ENCODE measurements at regions not wholly inside any gene's neighbourhood (a gene's known extent, or its start where the extent isn't known, plus 50 kb on each side); places are given as distances from the start of the nearest gene placed in this dataset.
"Not testable (repeated sequence)": the region's sequence is repeated elsewhere in the genome, so short reads cannot be mapped to it uniquely, and the experiment has no call there.

DNA sequence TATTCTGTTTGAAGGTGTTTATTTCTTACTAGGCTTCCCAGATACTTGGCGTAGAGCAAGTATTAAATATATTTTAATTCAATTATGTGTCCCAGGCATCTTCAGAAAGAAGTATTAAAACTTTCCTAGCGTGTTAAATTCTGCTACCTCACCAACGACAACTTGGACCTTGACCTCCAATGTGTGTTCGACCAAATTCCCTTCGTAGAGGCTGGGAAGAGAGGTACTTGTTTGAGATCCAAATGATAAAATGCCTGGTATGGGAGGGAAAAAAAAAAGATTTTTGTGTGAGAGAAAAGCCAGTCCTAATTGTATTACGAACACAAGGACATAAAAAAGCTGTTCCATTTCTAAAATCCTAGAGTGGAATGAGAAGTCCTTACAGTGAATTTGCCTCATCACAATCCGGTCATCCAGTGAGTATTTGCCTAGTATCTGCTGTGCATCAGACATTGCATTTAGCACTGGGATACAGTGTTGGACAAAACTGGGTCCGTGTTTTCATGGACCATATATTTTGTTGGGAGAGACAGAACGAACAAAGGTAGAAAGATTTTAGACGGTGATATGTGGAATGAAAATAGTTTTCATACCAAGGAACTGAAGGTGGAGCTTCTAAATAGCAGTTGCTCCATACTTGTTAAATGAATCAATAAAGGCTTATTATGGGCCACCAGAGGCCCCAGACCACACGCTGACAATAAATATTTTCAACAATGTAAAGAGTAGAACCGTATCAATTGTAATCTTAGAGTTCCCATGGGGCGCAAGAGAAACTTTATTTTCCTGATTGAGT lies 103.1 kb downstream of the KIF4B start:
- DNase-seq: no peak

DNA sequence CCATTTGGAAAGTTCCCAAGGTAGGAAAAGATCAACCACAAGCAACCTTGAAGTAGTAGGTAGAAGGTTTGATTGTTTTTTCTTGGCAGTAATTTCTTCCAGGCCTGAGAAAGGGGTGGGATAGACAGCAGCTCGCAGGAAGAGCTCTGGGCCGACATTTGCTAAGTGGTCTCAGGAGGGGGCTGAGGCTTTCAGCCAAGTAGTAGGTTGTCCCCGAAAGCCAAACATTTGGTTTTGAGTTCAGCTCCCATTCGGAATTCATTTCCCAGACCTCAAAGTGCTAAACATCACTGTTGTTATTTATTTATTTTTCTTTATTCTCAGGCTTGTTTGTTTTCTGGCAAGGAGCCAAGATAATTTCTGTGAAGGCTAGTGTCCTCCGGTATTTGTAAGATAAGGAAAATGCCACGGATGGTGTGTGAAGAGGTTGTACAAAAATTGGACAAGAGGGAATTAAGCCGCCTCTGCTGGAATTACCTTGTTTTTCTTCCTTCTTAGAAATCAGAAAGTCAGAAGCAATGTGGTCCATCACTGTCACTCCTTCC lies 112.1 kb downstream of the KIF4B start:
- DNase-seq: no peak

DNA sequence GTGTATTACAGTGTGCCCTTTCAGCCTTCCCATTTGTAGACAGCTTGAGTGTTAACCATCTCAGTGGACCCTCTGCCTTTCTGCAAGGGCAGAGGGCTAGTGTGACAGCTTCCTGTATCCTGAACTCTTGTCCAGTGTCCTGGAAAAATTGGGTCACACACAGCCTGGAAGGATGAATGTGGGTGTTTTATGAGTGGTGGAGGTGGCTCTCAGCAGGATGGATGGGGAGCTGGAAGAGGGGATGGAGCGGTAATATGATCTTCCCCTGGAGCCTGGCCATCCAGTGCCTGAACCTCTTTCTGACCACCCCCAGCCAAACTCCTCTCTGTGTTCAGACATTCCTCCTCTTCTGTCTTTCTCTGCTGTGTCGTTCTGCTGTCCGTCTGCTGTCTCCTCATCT lies 113.0 kb downstream of the KIF4B start:
- DNase-seq: no peak

DNA sequence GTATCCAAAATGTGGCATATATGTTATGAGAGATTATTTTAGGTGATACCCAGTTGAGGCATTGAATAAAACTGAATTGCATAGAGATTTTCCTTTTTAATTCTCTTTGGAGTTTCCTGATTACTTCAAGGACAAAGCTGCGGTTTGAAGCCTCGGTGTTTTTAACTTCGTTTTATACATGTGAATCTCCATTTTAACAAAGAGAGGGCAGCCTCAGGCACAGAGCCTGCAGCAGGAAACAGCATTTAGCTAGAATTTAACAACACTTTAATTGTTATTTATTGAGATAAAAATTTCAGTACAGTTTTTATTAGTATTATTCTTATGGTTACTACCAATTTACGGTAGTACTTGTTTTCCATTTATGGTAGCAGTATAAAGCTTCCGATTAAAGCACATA lies 114.0 kb downstream of the KIF4B start:
- no peak for DNase-seq

DNA sequence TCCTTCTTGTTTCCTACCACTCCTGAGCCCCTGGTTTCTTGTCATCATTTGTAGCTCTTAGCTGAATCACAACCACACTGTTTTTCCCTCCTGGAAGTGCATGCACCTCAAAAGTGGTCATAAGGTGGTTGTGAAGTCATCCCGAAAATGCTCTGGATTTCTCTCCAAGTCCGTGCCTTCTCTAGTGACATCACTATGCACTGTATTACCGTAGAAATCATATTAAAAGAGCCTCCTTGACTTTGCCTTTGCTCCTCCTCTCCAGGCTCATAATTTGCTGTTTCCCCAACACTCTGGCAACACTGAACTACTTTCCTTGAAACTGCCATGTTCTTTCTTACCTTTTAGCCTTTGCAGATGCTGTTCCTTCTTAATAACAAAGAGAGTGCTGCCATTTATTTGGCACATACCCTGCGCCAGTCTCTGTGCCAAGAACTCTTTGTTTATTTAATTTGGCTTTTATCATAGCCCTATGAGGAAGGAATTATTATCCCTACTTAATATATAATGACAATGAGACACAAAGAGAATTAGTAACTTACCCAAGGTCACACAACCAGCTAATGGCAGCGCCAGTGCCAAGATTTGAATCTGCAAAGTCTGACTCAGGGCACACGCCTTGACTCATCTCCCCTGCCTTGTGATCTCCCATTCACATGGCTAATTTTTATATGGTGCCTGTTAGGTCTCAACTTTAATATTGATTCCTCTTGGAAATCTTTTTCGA lies 115.4 kb downstream of the KIF4B start:
- peak; percentile 74 for DNase-seq

DNA sequence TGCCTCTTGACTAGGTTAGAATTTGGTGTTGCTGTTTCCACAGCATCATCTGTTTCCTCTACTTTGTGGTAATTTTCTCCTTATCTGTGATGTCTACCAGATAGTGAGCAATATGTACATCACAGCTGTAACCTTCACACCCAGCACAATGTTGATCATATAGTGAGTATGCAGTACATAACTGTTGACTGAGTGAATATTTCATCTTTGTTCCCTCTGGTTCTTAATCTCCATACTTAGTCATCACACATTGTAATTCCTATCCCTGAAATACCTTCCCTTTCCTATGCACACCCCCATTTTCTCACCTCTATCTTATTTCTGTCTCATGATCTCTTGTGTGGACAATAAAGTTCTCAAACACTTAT lies 115.9 kb downstream of the KIF4B start:
- DNase-seq: peak; percentile 57

DNA sequence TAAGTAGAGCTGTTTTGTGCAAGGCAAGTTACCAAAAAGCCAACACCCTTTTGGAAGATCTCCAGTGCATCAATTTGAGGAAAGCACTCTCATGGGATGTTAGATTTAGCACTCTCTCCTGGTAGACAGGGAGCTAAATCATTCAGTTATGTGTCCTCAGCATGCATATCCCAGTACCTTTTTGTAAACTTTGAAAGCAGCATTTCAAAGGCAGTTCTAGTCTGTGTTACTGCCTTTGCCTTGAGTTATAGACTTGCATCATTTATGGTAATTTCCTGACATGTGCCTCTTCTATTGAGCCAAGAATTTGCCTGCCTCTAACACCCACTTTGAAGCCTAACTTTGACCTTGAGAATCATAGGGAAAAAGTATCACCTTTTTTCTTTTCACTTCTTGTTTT lies 120.6 kb downstream of the KIF4B start:
- DNase-seq: no peak

DNA sequence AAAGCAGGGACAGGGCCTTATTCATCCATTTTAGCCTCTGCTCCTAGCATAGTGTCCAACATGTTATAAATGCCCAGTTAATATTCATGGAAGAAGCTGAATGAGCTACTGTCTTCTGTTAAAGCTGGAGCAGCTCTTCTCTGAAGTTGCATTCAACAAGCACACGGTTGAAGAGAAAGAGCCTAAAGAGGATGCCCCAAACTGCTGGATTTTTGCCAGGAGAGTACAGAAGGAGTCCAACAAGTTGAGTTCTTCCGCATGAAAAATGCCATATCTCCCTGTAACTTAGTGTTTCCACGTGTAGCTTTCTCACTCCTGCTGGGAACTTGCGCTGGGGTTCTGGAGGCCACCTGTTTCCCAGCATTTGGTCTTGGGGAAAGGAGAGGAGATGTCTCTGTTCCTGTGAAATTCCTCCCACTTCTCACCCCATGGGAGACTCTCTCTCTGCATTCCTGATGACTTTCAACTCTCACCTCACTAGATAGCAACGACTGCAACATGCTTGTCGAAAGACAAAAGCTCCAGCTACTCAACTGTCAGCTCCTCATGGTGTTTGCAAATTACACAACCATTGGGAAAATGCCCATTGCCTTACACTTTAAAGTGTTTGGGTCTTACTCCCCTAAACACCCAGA lies 122.8 kb downstream of the KIF4B start:
- no peak for DNase-seq

DNA sequence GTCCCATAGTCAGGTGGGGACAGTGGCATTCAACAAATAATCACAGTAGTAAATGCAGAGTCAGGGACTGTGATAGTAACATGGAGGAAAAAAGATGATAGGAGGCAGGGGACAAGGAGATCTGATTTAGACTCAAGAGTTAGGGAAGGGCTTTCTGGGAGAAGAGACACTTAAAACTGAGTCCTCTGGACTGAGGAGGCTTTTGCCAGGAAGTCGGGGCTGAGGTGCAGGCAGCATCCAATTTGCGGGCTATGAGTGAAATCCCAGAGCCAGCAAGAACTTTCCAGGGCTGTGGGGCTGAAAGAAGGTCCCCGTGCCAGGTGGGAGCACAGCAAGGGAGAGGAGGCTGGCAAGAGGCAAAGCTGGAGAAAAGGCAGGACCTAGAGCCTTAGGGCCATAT lies 124.1 kb downstream of the KIF4B start:
- DNase-seq: no peak

DNA sequence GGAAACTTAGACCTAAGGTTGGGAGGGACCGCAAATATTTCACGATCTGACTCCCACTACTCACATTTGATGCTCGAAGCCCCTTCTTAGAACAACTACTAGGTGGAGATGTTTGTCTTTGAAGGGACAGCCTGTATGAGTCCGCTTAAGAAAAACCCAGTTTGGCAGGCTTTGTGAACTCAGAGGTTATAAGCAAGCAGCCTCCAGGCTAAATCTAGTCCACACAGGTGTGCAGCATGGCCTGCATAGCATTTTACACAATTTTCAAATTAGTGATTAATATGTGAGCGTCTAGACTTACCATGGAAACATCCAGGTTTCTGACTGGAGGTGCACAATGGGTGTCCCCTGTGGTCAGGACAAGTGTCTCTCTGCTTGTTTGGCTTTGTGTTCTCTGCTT lies 127.1 kb downstream of the KIF4B start:
- no peak for DNase-seq

DNA sequence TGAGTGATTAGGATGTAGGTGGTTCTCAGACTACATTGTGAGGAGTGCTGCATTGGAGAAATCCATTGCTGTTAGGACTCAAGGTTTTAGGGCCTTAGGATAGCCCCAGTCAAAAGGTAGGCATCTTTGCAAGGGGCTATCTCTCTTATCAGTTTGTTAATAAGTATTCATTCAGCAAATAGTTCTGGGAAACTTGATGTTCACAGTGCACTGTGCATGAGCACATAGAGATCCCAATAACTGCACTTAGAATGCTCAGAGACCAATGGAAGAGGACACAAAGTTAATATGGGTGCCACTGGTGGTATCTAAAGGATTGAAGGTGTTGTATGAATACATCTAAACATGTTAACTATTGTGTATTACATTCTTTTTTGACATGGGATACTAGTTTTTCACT lies 131.4 kb downstream of the KIF4B start:
- no peak for DNase-seq

DNA sequence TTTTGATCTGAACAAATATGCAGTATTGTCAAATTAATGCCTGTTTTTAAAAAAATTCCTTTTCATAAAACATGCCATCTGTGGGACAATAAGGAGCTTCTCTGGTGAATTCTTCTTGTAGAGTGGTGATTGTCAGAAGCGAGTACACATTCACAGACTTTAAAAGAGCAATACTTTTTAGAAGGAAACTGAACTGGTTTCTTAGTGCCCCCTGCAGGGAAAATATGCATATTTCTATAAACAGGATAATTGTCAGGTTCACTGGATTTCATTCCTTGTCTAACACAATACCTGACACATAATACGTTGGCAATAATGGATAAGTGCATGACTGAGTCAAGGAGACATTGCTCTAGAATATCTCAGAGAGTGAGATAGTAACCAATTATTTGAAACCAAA lies 133.7 kb downstream of the KIF4B start:
- DNase-seq: peak; percentile 31

DNA sequence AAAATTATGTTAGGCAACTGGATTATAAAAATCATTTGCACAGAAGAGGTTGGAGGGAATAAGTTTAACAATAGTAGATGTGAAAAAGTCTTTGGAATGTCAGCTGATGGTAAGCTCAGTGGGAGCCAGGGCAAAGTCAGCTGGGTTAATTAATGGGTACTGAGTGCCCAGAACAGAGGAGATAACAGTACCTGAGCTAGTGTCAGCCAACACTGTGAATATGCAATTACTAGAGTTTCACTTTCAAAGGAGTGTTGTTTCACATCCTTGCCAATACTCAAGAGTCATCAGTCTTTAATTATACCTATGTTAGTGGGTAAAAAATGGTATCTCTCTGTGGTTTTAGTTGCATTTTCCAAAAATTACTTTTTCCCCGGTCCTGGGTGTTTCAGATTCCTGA lies 135.1 kb downstream of the KIF4B start:
- DNase-seq: no peak

DNA sequence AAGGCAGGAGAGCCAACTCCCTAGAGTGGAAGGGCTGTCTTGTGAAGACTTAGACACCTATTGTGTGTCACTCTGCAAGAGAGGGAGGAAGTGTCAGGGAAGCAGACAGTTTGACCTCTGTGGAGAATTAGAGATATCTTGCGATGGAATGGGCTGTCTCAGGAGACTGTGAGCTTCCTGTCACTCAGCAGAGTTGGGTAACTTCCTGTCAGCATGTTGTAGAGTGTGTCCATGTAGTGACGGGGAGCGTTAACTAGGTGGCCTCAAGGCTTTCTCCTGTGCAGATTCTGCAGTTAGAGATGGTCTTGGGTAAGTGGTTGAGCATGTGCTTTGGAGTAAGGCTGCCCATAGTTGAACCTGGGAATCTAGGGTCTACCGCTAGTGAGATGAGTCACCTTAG lies 136.5 kb downstream of the KIF4B start:
- peak; percentile 12 for DNase-seq

DNA sequence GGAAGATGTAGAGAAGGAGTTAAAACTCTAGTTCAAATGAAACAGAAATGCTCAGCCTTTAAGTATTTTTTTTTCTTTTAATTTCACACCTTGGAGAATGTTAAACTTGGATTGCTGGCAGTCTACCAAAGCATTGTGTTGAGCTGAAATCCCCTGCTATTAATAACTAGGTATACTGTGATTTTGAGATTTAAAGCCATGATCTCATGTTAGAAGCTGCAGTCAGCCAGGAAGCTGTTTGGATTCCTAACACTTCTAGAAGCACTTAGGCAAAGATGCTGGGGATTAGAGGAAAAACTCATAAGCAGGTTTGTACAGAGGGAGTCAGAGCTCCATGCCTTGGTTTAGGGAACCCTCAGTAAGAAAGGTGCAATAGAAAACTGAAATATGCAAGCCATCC lies 141.4 kb downstream of the KIF4B start:
- DNase-seq: no peak

DNA sequence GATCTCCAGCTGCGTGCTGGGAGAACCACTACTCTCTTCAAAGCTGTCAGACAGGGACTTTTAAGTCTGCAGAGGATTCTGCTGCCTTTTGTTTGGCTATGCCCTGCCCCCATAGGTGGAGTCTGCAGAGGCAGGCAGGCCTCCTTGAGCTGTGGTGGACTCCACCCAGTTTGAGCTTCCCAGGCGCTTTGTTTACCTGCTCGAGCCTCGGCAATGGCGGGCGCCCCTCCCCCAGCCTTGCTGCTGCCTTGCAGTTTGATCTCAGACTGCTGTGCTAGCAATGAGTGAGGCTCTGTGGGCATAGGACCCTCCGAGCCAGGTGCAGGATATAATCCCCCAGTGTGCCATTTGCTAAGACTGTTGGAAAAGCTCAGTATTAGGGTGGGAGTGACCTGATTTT lies 149.5 kb downstream of the KIF4B start:
- not testable (repeated sequence) for DNase-seq

DNA sequence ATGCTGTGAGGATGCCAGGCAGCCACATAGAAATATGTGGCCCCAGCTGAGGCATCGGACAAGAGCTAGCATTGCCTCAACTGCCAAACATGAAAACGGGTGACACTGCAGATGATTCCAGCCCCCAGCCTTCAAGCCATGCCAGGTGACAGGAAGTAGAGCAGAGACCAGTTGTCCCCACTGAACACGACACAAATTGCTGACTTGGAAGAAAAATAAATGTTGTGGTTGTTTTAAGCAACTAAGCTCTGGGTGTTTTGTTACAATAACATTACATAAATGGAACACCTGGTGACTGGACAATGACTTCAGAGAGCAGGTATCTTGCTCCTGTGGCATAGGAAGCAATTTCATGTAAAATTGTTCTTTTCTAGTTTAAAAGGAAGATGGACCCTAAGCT lies 154.2 kb downstream of the KIF4B start:
- no peak for DNase-seq

DNA sequence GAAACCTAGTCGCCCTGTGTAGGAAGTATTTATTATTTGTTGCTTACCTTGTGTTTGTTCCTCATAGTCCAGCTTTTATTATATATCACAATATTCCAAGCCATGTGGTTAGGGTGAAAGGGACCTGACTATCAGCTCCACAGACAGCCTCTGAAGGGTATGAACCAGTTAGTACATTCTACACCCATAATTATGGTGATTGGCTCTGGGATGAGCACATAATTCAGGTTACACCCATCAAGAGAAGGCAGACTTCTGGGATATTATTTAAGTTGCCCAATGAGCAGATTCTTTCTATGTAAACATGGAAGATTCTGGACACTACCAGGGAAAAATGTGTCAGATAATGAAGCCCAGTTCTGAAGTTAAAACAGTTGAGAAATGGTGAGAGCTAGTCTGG lies 168.0 kb downstream of the KIF4B start:
- DNase-seq: no peak

DNA sequence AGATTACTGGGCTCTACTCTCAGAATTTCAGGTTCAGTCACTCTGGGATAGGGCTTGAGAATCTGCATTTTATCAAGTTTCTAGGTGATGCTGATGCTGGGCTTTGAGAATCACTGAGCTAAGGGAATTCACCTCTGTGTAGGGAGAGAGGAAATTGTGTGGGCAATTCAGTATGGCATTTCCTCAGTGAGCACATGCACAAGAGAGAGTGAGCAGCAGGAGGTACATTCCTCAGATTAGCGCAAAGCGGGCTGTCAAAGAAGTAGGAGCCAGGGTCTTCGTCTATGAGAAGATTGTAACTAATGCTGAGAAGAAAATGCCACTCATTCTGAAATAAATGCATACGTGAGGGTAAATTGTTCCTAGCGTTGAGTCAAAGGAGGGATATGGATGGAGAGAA lies 175.9 kb downstream of the KIF4B start:
- DNase-seq: no peak

DNA sequence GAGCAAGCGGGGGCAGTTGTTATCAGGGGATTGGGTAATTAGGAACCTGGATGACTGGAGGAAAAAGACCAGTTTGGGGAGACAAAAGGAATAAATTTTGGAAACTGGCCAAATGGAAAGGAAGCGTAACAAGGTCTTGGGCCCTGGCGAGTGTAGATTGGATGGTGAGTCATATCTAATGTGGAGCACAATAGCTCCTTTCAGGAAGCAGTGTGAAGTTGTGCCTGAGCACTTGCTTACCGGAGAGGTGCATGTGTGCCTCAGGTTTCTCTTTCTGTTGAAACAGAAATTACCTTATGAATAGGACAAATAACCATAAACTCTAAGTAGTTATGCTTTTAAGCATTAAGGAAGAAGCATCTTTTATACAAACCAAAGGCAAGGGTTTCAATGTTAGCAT lies 176.4 kb downstream of the KIF4B start:
- no peak for DNase-seq

DNA sequence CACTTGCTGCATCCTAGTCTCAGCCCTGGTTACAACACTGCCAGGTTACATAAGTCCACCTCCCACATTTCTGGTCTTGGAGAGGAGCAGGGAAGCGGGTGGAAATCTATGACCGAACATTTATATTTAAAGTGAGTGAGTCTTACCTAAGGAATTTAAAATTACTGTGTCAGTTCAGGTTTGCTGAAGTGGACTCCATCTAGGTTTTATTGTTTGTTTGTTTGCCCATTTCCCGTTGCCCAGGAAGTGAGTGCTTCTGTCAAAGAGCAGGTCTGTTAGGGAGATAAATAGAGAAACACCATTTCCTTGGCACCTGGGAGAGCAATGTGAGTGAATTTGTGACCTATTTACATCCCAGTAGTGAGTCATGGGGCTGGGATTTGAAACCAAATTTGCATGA lies 179.5 kb downstream of the KIF4B start:
- DNase-seq: no peak

DNA sequence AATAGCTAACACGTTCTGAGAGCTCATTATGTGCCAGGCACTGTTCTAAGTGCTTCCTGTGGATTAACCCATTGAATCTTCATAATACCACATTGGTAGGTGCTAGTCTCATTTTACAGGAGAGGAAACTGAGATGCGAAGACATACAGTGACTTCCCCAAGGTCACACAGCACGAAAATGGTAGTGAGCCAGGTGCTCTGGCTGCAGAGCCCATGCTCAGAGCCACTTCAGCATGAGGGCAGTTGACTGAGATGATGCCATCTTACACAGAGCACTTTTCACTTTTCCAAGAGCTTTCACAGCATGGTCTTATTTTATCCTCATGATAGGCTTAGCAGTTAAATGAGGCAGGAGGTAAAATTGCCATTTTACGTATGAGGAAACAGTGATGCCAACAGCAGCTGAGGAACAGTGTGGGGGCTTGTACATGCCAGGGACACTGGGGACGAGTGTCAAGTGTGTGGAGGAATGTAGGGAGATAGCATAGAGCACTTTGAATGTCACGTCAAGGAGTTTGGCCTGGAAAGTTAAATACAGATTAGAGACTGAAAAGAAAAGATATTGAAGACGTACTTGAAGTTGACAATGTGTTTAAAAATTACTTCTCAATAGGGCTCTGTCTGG lies 180.0 kb downstream of the KIF4B start:
- DNase-seq: no peak

DNA sequence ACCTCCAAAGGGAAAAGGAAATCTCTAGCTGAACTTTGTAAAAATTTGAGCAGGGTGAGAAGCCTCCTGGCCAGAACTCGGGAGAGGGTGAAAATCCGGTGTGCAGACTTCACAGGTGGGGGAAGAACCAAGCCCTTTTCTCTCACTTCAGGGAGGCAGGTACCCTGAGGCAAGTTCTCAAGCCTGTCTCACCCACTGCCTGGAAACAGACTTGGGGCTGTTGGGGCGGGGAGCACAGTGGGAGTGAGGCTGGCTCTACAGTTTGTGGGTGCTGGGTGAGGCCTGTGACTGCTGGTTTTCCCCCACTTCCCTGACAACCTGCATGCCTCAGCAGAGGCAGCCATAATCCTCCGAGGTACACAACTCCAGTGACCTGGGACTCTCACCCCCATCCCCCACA lies 187.1 kb downstream of the KIF4B start:
- no peak for DNase-seq

DNA sequence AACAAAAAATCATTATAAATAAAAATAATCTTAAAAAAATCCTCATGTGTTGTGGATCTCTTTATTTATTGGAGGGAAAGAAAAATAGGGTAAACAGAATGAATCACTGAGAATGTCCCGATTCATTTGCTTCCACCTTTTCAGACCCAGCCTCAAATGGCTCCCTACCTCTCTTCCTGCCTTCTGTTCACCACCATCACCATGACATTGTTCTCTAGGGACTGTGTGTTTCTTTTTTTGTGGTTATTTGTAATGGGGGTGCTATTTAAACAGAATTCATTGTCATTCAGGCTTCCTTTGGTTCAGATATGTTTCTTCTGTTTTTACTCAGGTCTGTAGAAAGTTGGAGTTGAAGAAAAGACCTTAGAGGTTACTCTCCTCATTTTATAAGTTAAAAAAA lies 198.2 kb downstream of the KIF4B start:
- no peak for DNase-seq
